ENCODE measurements at regions not wholly inside any gene's neighbourhood (a gene's known extent, or its start where the extent isn't known, plus 50 kb on each side); places are given as distances from the start of the nearest gene placed in this dataset.

DNA sequence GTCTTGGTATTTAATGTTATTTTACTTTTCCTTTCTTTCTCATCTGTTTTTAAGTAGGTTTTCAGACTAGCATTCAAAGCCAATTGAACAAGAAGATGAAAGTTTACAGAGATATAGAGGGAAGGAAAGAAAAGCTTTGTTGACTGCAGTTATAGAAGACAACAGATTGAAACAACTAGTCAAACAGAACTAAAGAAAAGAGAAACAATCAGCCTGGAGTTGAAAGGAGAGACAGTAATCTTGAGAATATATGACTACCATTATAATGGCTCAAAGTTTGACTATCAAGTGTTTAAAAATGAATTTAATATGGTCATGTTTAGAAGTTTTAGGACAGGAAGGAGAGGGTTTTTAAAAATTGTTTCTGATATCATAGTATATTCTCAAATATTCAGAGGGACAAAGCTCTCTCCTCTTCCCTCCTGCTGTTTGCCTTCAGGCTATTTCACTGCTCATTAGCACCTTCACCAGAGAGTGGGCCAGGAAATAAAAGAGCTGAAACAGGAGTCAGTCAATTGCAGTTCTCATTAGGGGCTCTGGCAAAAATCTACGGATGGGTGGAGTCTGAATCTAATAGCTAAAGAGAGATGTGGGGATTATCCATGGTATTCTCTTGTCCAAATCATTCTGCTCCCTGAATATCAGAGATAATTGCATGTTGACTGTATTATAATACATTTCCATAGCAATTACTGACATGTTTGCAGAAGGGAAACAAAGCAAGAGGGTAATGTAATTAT is 577.8 kb downstream of the BRINP3 start:
- DNase-seq (ENCODE audit: low spot score), result no peak

GRCh38 chr1:189904509-189904908 is 573.2 kb downstream of the BRINP3 start:
- DNase-seq (ENCODE audit: low spot score), result no peak

DNA sequence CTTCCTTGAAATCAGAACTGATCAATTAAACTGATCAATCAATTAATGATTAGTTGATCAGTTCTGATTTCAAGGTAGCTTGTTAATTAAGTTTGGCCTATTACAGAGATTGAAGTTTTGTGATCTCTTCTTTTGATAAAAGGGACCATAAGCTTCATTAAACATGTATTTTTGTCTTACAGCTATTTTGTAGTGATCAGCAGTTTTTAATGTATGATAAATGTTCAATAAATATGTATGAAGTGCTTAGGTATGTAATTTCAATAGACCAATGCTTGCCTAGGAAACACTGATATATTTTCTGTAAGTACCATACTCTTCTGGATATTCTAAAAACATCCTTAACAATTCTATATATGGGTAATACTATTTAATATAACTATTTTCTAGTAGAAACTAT is 569.6 kb downstream of the BRINP3 start:
- no peak for DNase-seq (ENCODE audit: low spot score)

- no peak for DNase-seq (ENCODE audit: low spot score)
Measured at GRCh38 chr1:189921613-189922012, 556.1 kb downstream of the BRINP3 start.

DNA sequence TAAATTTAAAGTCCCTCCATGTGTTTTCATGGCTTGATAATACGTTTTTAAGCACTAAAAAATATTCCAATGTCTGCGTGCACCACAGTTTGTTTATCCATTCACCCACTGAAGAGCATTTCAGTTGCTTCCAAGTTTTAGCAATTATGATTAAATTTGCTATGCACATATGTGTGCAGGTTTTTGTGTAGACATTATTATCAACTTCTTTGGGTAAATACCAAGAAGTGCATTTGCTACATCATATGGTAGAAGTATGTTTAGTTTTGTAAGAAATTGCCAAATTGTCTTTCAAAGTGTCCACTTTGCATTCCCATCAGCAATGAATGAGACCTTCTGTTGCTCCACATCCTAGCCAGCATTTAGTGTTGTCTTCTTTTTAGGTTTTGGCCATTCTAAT is 550.0 kb downstream of the BRINP3 start:
- DNase-seq (ENCODE audit: low spot score), result no peak

DNA sequence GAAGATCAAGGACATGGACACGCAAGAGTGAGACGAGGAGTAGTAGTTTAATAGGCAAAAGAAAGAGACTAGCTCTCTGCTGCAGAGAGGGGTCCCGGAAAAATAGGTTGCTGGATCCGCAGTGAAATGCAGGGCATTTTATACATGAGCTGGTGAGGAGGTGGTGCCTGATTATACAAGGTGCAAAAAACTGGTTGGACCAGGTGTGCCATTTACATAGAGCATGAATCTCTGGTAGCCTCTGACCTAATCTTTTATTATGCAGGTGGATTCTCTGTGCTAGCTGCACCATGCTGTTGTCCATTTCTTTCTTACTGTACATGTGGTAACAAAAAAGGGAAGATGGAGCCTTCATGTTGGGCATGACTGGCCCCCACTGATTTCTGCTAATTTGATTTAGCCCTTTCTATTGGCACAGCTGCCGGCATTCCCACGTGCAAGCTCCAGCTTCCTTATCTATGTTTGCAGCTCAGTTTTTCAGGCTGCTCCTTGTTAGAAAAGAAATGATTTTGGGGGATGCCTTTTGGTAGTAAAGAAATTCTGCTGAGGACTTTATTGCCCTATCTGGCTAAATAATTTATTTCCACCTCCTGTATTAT is 548.1 kb downstream of the BRINP3 start:
- no peak for DNase-seq (ENCODE audit: low spot score)

DNA sequence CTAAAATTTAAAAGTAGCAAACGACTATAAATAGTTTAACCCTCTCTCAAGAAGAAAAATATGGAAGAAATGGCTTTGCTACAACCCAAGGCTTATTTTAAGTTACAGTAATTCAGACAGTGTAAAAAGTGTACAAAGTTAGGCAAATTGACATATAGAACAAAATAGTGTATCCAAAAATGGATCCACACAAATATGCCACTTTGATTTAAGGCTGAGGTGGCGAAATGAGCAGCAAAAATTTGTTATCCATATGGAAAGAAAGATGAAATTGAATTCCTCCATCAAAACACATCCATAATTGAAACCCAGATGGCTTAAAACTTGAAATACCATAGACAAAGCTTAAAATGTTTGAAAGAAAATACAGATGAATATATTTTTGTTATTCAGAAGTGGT is 540.8 kb downstream of the BRINP3 start:
- no peak for DNase-seq (ENCODE audit: low spot score)

GRCh38 chr1:189939967-189940366 is 537.7 kb downstream of the BRINP3 start:
- DNase-seq (ENCODE audit: low spot score), result no peak

GRCh38 chr1:189941922-189942321 is 535.7 kb downstream of the BRINP3 start:
- DNase-seq (ENCODE audit: low spot score), result no peak

GRCh38 chr1:189958756-189959155 is 518.9 kb downstream of the BRINP3 start:
- DNase-seq (ENCODE audit: low spot score), result no peak

DNA sequence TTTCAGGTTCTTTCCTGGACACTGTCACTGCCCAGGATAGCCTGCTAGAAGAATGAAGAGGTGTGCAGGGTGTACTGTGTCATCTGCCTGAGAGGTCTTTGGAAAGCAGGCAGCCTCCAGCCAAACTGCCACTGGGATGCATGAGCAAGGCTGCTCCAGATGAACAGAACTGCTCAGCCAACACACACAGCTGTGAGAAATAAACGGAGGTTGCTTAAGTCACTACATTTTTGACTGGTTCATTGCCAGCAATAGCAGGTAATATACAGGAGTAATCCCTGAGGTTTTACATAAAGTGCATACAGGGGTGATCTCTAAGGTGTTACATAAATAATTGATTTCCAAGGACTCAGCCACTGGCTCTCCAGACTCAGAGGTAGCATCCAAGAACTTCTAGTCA is 516.9 kb downstream of the BRINP3 start:
- no peak for DNase-seq (ENCODE audit: low spot score)

DNA sequence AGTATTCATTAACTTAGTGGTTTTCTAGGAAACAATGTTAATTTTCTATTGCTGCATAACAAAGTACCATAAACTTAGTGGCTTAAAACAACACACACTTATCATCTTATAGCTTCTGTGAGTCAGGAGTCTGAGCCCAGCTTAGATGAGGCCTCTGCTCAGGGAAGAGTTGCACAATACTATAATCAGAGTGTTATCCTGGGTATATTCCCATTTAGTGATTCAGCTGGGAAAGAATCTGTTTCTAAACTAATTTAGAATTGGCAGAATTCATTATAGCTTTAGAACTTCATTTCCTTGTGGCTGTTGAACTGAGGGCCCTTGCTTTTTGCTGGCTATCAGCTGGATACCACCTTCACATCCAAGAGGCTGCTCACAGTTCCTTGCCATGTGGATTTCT is 515.5 kb downstream of the BRINP3 start:
- DNase-seq (ENCODE audit: low spot score), result no peak

DNA sequence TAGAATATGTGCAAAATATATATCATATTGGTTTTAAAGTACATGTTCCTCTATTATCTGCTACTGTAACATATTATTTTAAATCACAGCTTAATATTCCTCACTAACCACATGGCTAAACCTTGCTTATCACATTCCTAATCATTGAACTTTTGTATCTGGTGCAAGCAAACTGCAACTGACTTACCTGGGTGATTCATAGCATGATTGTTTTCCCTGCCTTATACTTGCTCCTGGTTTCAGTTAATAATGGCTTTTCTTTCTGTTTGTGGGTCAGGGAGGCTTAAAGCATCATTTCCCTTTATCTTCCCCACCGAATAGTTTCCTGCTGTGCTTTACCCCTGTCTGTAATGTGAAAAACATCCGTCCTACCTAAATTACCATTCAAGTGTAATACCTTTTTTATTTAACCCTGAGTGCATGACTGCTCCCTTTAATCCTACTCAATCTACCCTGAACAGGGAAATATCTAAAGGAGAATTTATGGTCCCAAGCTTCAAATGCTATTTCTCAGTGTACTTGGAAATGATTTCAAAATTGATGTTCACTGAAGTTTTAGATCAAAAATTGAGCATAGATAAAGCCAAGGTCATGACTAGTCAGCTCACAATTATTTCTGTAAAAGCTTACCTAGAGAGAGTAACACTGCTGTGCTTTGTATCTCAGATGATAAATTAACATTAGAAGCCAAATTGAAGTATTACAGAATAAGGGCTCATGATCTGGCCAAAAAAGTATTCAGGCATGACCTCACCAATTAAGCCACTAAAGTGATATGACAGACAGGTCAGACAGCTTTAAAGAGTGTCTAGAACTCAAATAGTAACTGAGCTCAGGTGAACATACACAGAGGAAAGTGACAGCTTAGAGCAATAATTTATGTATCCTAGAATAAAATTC is 507.1 kb downstream of the BRINP3 start:
- DNase-seq (ENCODE audit: low spot score), result peak; percentile 22

DNA sequence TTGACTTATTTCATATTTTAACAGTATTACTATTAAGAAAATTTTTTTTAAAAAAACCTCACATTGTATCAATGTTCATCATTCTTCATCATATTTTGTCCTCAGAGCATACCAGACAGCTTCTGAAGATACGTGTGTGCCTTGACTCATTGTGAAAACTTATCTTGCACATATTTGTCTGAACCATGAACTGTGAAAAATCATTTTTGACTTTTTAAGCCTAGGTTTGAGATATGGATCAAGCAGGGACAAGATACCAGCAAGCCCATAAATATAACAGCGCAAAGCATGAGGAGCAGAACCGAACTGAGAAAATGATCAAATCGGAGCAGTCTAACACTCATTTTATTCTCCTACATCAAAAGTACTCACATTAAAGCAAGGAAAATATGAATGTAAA is 506.0 kb downstream of the BRINP3 start:
- DNase-seq (ENCODE audit: low spot score), result no peak

- no peak for DNase-seq (ENCODE audit: low spot score)
Measured at GRCh38 chr1:189977184-189977583, 500.5 kb downstream of the BRINP3 start.

DNA sequence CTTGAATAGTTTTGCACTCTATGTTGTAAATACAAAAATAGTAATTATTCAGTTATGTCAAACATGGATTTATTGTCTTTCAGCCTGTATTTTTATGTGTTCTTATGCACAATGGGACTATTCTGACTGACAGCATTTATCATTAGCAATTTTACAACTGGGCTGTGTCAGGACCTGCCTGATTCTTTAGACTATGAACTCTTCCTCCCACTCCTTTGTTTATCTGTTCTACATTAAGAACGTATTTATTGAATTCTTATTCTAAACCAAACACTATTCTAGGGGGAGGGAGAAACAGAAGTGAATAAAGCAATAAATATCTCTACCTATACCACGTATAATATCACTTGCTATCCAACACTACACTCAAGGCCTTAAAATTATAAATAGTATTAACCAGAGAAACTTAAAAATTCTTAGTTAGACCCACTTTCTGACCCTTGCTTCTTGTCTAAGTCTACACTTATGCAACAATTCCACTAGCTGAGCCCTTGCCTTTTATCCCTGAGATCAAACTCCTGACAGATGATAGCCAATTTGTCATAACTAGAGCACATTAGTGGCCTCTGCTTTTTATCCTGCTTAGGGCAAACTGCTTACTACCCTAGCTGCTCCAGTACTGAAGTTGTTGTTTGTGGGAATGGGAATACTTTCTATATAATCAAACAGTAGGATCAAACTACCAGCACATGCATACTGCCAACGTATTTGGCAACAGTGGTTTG is 494.3 kb downstream of the BRINP3 start:
- no peak for DNase-seq (ENCODE audit: low spot score)

DNA sequence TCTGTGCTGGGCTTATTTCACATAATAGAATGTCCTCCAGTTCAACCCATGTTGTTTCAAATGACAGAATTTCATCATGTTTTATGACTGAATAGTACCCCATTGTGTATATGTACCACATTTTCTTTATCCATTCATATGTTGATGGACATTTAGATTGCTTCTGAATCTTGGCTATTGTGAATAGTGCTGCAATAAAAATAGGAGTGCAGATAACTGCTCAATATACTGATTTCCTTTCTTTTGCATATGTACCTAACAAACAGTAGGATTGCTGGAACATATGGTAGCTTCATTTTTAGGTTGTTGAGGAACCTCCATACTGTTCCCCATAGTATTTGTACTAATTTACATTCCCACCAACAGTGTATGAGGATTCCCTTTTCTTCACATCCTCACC is 491.1 kb downstream of the BRINP3 start:
- DNase-seq (ENCODE audit: low spot score), result no peak

DNA sequence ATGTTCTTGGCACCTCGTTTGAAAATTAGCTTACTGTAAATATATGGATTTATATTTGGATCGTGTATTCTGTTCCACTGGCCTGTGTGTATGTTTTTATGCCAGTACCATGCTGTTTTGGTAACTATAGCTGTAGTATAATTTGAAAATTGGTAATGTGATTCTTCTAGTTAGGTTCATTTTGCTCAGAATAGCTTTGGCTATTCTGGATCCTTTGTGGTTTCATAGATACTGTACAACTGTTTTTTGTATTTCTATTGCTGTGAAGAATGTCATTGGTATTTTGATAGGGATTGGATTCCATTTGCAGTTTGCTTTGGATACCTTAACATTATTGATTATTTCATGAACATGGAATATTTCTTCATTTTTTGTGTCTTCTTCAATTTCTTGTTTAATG is 490.2 kb downstream of the BRINP3 start:
- DNase-seq (ENCODE audit: low spot score), result no peak

- no peak for DNase-seq (ENCODE audit: low spot score)
Measured at GRCh38 chr1:189992856-189993255, 484.8 kb downstream of the BRINP3 start.

DNA sequence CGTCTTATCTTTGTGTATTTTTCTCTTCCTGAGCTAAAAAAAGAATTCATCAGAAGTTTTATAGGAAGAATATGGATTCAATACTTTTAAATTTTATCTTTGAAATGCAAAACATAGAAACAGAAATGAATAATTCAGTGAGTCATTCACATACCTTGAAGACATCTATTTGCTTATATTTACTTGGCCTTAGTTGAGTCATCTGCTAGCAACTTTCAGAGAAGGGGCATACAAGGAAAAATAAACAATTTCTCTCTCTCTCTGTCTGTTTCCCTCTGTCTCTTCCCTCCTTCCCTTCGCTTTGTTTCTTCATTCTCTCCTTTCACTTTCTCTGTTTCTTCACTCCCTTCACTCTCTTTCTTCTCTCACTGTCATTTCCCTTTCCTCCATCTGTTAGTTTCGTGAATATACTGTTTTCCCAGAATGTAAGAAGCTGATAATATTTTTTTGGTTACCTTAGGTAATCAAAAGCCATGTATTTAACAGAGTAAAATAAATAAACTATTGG is 477.2 kb downstream of the BRINP3 start:
- DNase-seq (ENCODE audit: low spot score), result no peak

DNA sequence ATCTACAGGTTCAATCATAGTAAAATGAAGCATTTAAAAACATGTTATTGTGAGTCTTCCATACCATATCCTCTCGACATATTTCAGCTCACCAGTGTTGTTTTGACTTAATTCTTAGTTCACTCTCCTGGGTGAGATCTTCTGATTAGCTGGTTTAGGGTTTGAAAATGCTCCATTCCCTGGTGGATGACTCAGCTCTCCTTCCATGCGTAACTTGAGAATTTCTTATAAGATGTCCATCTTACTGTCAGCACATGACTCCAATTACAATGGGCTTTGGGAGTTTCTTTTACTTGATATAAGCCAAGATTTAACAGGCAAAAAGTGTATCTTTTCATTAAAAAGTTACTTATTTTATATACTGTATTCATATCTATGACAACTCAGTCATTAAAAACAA is 476.5 kb downstream of the BRINP3 start:
- no peak for DNase-seq (ENCODE audit: low spot score)

GRCh38 chr1:190003376-190003775 is 474.3 kb downstream of the BRINP3 start:
- DNase-seq (ENCODE audit: low spot score), result no peak

All from iPS-NIHi11 (cell line).